ENCODE measurements at regions not wholly inside any gene's neighbourhood (a gene's known extent, or its start where the extent isn't known, plus 50 kb on each side); places are given as distances from the start of the nearest gene placed in this dataset.

GRCh38 chr22:48568736-48569330 is 1258.8 kb downstream of the BRD1 start:
- DNase-seq (ENCODE audit: low read depth in 2 of 2) = no peak

- no peak for DNase-seq (ENCODE audit: low read depth in 2 of 2)
These were observed 1260.3 kb downstream of the BRD1 start for GRCh38 chr22:48567213-48567975.

- no peak for DNase-seq (ENCODE audit: low read depth in 2 of 2)
These were observed 1260.9 kb downstream of the BRD1 start for GRCh38 chr22:48566741-48567140.

GRCh38 chr22:48565901-48566501 is 1261.7 kb downstream of the BRD1 start:
- no peak for DNase-seq (ENCODE audit: low read depth in 2 of 2)

- DNase-seq (ENCODE audit: low read depth in 2 of 2) = no peak
These were observed 1262.7 kb downstream of the BRD1 start for GRCh38 chr22:48564995-48565394.

GRCh38 chr22:48563966-48564330 is 1263.7 kb downstream of the BRD1 start:
- no peak for DNase-seq (ENCODE audit: low read depth in 2 of 2)

GRCh38 chr22:48563118-48563965 is 1264.3 kb downstream of the BRD1 start:
- DNase-seq (ENCODE audit: low read depth in 2 of 2) = no peak

GRCh38 chr22:48561676-48562075 is 1266.0 kb downstream of the BRD1 start:
- DNase-seq (ENCODE audit: low read depth in 2 of 2) = no peak

- no peak for DNase-seq (ENCODE audit: low read depth in 2 of 2)
These were observed 1266.8 kb downstream of the BRD1 start for GRCh38 chr22:48560836-48561235.

- no peak for DNase-seq (ENCODE audit: low read depth in 2 of 2)
These were observed 1267.3 kb downstream of the BRD1 start for GRCh38 chr22:48560389-48560751.

- DNase-seq (ENCODE audit: low read depth in 2 of 2) = no peak
These were observed 1267.9 kb downstream of the BRD1 start for GRCh38 chr22:48559647-48560388.

GRCh38 chr22:48558606-48559402 is 1268.9 kb downstream of the BRD1 start:
- DNase-seq (ENCODE audit: low read depth in 2 of 2) = no peak

GRCh38 chr22:48558016-48558415 is 1269.7 kb downstream of the BRD1 start:
- no peak for DNase-seq (ENCODE audit: low read depth in 2 of 2)

GRCh38 chr22:48557473-48557872 is 1270.2 kb downstream of the BRD1 start:
- no peak for DNase-seq (ENCODE audit: low read depth in 2 of 2)

GRCh38 chr22:48556751-48557150 is 1270.9 kb downstream of the BRD1 start:
- DNase-seq (ENCODE audit: low read depth in 2 of 2) = no peak

GRCh38 chr22:48556222-48556621 is 1271.5 kb downstream of the BRD1 start:
- DNase-seq (ENCODE audit: low read depth in 2 of 2) = no peak

GRCh38 chr22:48555606-48556005 is 1272.1 kb downstream of the BRD1 start:
- DNase-seq (ENCODE audit: low read depth in 2 of 2) = no peak

- no peak for DNase-seq (ENCODE audit: low read depth in 2 of 2)
These were observed 1272.6 kb downstream of the BRD1 start for GRCh38 chr22:48554893-48555572.

- no peak for DNase-seq (ENCODE audit: low read depth in 2 of 2)
These were observed 1273.9 kb downstream of the BRD1 start for GRCh38 chr22:48553694-48554308.

- no peak for DNase-seq (ENCODE audit: low read depth in 2 of 2)
These were observed 1274.6 kb downstream of the BRD1 start for GRCh38 chr22:48553119-48553518.
